ENCODE measurements at regions not wholly inside any gene's neighbourhood (a gene's known extent, or its start where the extent isn't known, plus 50 kb on each side); places are given as distances from the start of the nearest gene placed in this dataset.

GRCh38 chr14:34099635-34100034, 148.8 kb upstream of the EGLN3 start:
- TF ChIP-seq TAF1 (CRISPR knock-in tag; IDR thresholded peaks at IDR 0.05), result no peak
- TF ChIP-seq RCOR2 (CRISPR knock-in tag; IDR thresholded peaks at IDR 0.05), result no peak
- TF ChIP-seq AKAP8 (CRISPR knock-in tag; IDR thresholded peaks at IDR 0.05), result no peak
- no peak for TF ChIP-seq GPN1 (CRISPR knock-in tag; IDR thresholded peaks at IDR 0.05; ENCODE audit: borderline replicate concordance)
- TF ChIP-seq CTCF (CRISPR knock-in tag; IDR thresholded peaks at IDR 0.05), result no peak
- no peak for TF ChIP-seq MXD3 (CRISPR knock-in tag; IDR thresholded peaks at IDR 0.05)
- TF ChIP-seq ZSCAN30 (CRISPR knock-in tag; IDR thresholded peaks at IDR 0.05), result no peak
- no peak for TF ChIP-seq POLR2G (IDR thresholded peaks at IDR 0.05; ENCODE audit: low read depth, low read length)
- TF ChIP-seq TOPORS (CRISPR knock-in tag; IDR thresholded peaks at IDR 0.05), result no peak
- no peak for TF ChIP-seq ZNF441 (CRISPR knock-in tag; IDR thresholded peaks at IDR 0.05; ENCODE audit: borderline replicate concordance)
- TF ChIP-seq EHMT2 (IDR thresholded peaks at IDR 0.05; ENCODE audit: borderline replicate concordance, low read depth, low read length), result no peak
- no peak for TF ChIP-seq POLR2AphosphoS5 (IDR thresholded peaks at IDR 0.05; ENCODE audit: low read depth, low read length)

All from HepG2 (cell line).